KMS-11 (cell line): ENCODE measurements at regions not wholly inside any gene's neighbourhood (a gene's known extent, or its start where the extent isn't known, plus 50 kb on each side); places are given as distances from the start of the nearest gene placed in this dataset.

ENCODE experiments used
- H2AFZ ChIP-seq: fragments of 200-600 bp; sonication (generic); 2 replicates; pipeline ENCODE4 v1.6.1; 2016; ENCODE audit warnings: antibody characterized with exemption, mixed run types, low read depth
- H3K27ac ChIP-seq: fragments of 200-600 bp; sonication (generic); 2 replicates; pipeline ENCODE4 v1.6.1; 2016; ENCODE audit warnings: mild to moderate bottlenecking, mixed run types
- H3K27me3 ChIP-seq: fragments of 200-600 bp; sonication (generic); 2 replicates; pipeline ENCODE4 v1.6.1; 2017; ENCODE audit warnings: mild to moderate bottlenecking, low read depth, mixed run types, moderate library complexity; ENCODE audit not compliant: insufficient read depth
- H3K36me3 ChIP-seq: fragments of 200-600 bp; sonication (generic); 2 replicates; pipeline ENCODE4 v1.6.1; 2017; ENCODE audit warnings: mild to moderate bottlenecking, mixed run types; ENCODE audit not compliant: insufficient read depth
- H3K4me1 ChIP-seq: fragments of 200-600 bp; sonication (generic); 2 replicates; pipeline ENCODE4 v1.6.1; 2016; ENCODE audit warnings: mild to moderate bottlenecking, low read depth, mixed run types; ENCODE audit not compliant: poor library complexity, severe bottlenecking
- H3K4me2 ChIP-seq: fragments of 200-600 bp; sonication (generic); 2 replicates; pipeline ENCODE4 v1.7.0; 2016; ENCODE audit warnings: mild to moderate bottlenecking, mixed run types
- H3K4me3 ChIP-seq: fragments of 200-600 bp; sonication (generic); IDR thresholded peaks from 2 replicates; pipeline ENCODE4 v1.6.1; 2017; ENCODE audit warnings: low read depth, low read length, mixed read lengths; ENCODE audit not compliant: insufficient read depth
- H3K79me2 ChIP-seq: fragments of 200-600 bp; sonication (generic); 2 replicates; pipeline ENCODE4 v1.6.1; 2016; ENCODE audit warnings: low read depth, mixed run types; ENCODE audit not compliant: insufficient read depth
- H3K9ac ChIP-seq: fragments of 200-600 bp; sonication (generic); 2 replicates; pipeline ENCODE4 v1.6.1; 2016; ENCODE audit warnings: mild to moderate bottlenecking, mixed run types
- H4K20me1 ChIP-seq: fragments of 200-600 bp; sonication (generic); 2 replicates; pipeline ENCODE4 v1.6.1; 2016; ENCODE audit warnings: mild to moderate bottlenecking, mixed run types; ENCODE audit not compliant: insufficient read depth
- TF ChIP-seq, protein P1 (sequence below): fragments of 200-600 bp; sonication (generic); conservative IDR thresholded peaks from 2 replicates; pipeline ENCODE4 v1.6.1; 2017; ENCODE audit warnings: low read depth, mild to moderate bottlenecking, antibody characterized with exemption, low read length, moderate library complexity, mixed read lengths

DNA sequence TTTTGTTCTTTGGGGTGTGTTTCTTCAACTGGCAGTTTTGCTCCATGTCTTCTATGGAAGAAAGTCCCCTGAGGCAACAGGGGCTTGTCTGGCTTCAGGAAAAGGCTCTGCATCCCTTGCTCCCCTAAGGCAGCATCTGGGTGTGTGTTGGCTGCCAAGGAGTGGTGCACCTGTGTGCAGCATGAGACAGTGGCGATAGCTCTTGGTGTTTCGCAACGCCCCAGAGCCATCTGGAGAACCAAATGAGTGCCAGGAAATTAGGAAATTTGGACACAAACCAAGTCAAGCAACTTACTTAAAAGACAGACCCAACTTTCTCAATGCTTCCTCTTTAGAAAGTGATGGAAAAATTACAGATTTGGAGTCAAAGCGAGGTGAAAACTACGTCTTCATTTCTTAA lies 1044.4 kb upstream of the CNTNAP5 start:
- Histone ChIP-seq H3K27me3 (no peaks in the 10 kb centered on the region), H3K9ac (no peak overlapping the region), H3K27ac (no peak overlapping the region), H3K36me3 (no peaks in the 10 kb centered on the region), H3K4me2 (no peak overlapping the region), H3K4me3 (no peak overlapping the region), H3K79me2 (no peaks in the 10 kb centered on the region), H4K20me1 (no peaks in the 10 kb centered on the region), H3K4me1 (no peaks in the 10 kb centered on the region), H2AFZ (no peak overlapping the region)
- TF ChIP-seq, protein P1, sequence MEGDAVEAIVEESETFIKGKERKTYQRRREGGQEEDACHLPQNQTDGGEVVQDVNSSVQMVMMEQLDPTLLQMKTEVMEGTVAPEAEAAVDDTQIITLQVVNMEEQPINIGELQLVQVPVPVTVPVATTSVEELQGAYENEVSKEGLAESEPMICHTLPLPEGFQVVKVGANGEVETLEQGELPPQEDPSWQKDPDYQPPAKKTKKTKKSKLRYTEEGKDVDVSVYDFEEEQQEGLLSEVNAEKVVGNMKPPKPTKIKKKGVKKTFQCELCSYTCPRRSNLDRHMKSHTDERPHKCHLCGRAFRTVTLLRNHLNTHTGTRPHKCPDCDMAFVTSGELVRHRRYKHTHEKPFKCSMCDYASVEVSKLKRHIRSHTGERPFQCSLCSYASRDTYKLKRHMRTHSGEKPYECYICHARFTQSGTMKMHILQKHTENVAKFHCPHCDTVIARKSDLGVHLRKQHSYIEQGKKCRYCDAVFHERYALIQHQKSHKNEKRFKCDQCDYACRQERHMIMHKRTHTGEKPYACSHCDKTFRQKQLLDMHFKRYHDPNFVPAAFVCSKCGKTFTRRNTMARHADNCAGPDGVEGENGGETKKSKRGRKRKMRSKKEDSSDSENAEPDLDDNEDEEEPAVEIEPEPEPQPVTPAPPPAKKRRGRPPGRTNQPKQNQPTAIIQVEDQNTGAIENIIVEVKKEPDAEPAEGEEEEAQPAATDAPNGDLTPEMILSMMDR, result no peak

DNA sequence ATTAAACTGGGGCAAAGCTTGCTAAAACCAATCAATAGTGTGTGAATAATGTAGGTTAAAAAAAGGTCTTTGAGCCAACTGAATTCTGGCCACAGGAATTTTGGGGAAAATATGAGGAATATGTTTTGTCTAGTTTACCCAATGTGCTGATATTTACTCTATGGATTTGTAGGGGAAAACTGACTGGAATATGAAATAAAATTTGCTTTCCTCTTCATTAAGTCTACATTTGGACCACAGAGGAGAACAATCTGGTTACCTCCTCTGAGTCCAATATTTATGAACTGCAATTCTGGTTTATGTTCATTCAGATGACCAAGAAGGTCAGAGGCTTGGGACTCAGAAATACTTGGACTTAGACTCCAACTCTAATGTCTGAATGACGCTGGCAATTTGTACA lies 1042.2 kb upstream of the CNTNAP5 start:
- Histone ChIP-seq H3K4me2 (no peak overlapping the region), H3K4me3 (no peak overlapping the region), H4K20me1 (no peaks in the 10 kb centered on the region), H2AFZ (no peak overlapping the region), H3K9ac (no peak overlapping the region), H3K79me2 (no peaks in the 10 kb centered on the region), H3K4me1 (no peaks in the 10 kb centered on the region), H3K27me3 (no peaks in the 10 kb centered on the region), H3K27ac (no peak overlapping the region), H3K36me3 (no peaks in the 10 kb centered on the region)
- TF ChIP-seq, protein P1, result no peak

DNA sequence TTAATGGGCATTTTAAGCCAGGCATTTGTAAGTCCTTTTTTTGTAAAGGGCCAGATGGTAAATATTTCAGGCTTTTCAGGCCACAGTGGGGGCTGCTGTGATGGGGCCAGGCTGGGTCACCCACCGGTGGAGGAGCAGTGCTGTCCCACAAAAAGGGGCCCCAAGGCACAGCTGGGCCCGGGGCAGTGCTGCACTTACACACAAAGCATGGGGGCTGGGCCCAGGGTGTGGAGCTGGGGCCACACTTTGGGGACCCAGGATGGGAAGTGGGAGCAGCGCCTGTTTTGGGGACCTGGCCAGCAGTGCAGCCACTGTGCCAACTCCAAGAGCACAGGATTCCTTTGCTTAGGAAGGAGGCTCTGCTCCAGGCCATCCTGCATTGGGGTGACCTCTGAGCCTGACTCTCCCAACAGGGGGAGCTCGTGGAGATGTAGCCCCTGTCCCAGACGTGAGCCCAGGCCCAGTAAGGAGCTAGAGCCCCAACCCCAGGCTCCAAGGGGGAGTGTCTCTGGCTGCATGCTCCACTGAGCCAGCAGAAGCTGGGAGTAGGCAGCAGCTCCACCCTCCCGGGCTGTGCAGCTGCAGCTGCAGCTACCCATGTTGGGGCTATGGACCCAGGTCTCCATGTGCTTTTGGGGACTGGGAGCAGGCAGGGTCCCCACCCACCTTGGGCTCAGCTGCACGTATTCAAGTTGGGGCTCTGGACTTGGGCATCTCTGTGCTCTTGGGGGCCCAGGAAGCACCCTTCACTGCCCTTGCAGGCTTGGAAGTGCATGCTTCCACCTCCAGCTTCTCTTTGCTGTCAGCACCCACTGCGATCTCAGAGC lies 1036.5 kb upstream of the CNTNAP5 start:
- Histone ChIP-seq H3K36me3 (no peaks in the 10 kb centered on the region), H3K4me1 (no peaks in the 10 kb centered on the region), H3K4me2 (no peak overlapping the region), H3K27ac (no peak overlapping the region), H4K20me1 (no peaks in the 10 kb centered on the region), H3K79me2 (no peaks in the 10 kb centered on the region), H3K27me3 (no peaks in the 10 kb centered on the region), H3K9ac (no peak overlapping the region), H2AFZ (no peak overlapping the region), H3K4me3 (no peak overlapping the region)
- TF ChIP-seq, protein P1, result no peak

DNA sequence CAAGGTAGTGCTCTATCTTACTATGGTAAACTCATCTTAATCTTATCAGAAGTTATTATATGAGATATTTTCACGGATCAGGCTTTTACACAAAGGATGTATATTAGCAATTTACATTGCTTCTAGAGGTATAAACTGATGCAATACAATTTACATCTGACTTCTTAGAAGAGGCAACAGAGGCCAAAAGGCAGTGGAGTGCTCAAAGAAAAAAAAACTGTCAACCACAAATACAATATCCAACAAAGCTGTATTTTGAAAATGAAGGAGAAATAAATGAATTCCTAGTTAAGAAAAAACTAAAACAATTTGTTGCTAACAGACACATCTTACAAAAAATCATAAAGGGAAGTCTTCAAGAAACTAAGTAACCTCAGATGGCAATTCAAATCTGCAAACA lies 1031.5 kb upstream of the CNTNAP5 start:
- H3K27ac ChIP-seq, result no peak overlapping the region
- no peaks in the 10 kb centered on the region for H3K79me2 ChIP-seq
- no peaks in the 10 kb centered on the region for H3K36me3 ChIP-seq
- H3K4me3 ChIP-seq, result no peak overlapping the region
- no peak overlapping the region for H3K4me2 ChIP-seq
- H3K4me1 ChIP-seq, result no peaks in the 10 kb centered on the region
- H2AFZ ChIP-seq, result no peak overlapping the region
- TF ChIP-seq, protein P1, result no peak
- H3K9ac ChIP-seq, result no peak overlapping the region
- no peaks in the 10 kb centered on the region for H3K27me3 ChIP-seq
- H4K20me1 ChIP-seq, result no peaks in the 10 kb centered on the region
